Thoracic aorta (tissue), 2 donors: ENCODE measurements at regions not wholly inside any gene's neighbourhood (a gene's known extent, or its start where the extent isn't known, plus 50 kb on each side); places are given as distances from the start of the nearest gene placed in this dataset.

Source experiments
- ATAC-seq: fragments of 150-250 bp; one replicate; pipeline ENCODE4 v1.8.0; 2017; ENCODE audit warnings: low read depth; ENCODE audit not compliant: insufficient number of reproducible peaks, low FRiP score
- DNase-seq: peaks from one replicate; pipeline ENCODE4 v3.0.0-alpha.2; 2020; ENCODE audit warnings: low spot score
- H3K27ac ChIP-seq, 2 donors: fragments of 200-600 bp; sonication (generic); 1 replicate in 1 of 2; 2 replicates in 1 of 2; pipeline ENCODE4 v1.5.1; 2016; ENCODE audit warnings: mild to moderate bottlenecking in 2 of 2, moderate library complexity in 2 of 2
- H3K27me3 ChIP-seq: fragments of 200-600 bp; sonication (generic); replicated peaks from 2 replicates; pipeline ENCODE4 v1.6.0; 2016; ENCODE audit warnings: mild to moderate bottlenecking; ENCODE audit not compliant: insufficient read depth
- H3K36me3 ChIP-seq: fragments of 200-600 bp; sonication (generic); one replicate; pipeline ENCODE4 v1.5.1; 2016
- H3K4me1 ChIP-seq, 2 donors: fragments of 200-600 bp; sonication (generic); 1 replicate in 1 of 2; 2 replicates in 1 of 2; pipeline versions ENCODE4 v1.5.1 to v1.6.0; 2016; ENCODE audit warnings: low read depth in 2 of 2, mild to moderate bottlenecking in 1 of 2; ENCODE audit not compliant: control insufficient read depth in 1 of 2
- H3K4me3 ChIP-seq: fragments of 200-600 bp; sonication (generic); 2 replicates; pipeline ENCODE4 v1.5.1; 2016; ENCODE audit warnings: mild to moderate bottlenecking
- H3K9me3 ChIP-seq: fragments of 200-600 bp; sonication (generic); 2 replicates; pipeline ENCODE4 v1.5.1; 2016
- CTCF ChIP-seq: fragments of 200-600 bp; sonication (generic); IDR thresholded peaks from one replicate; pipeline ENCODE4 v1.5.1; 2019; ENCODE audit warnings: antibody characterized with exemption

- no peaks in the 10 kb centered on the region for H3K36me3 ChIP-seq
- H3K4me3 ChIP-seq = no peak overlapping the region
- no peaks in the 10 kb centered on the region for H3K27me3 ChIP-seq
- TF ChIP-seq CTCF = no peak
- H3K27ac ChIP-seq = no peak overlapping the region
- no peak for ATAC-seq
- H3K4me1 ChIP-seq = no peaks in the 10 kb centered on the region
- DNase-seq = no peak
- no peaks in the 10 kb centered on the region for H3K9me3 ChIP-seq
Measured at GRCh38 chr3:66656609-66657008, 155.8 kb upstream of the LRIG1 start.

GRCh38 chr3:66659056-66659455 lies 158.2 kb upstream of the LRIG1 start:
- DNase-seq (no peak), ATAC-seq (no peak)
- no peaks in the 10 kb centered on the region for H3K36me3 ChIP-seq
- no peak for TF ChIP-seq CTCF
- H3K27ac ChIP-seq = no peak overlapping the region
- no peaks in the 10 kb centered on the region for H3K9me3 ChIP-seq
- H3K27me3 ChIP-seq = no peaks in the 10 kb centered on the region
- H3K4me1 ChIP-seq = no peaks in the 10 kb centered on the region
- no peak overlapping the region for H3K4me3 ChIP-seq

- ATAC-seq (no peak), DNase-seq (no peak)
- no peak for TF ChIP-seq CTCF
- H3K4me3 ChIP-seq = no peak overlapping the region
- no peaks in the 10 kb centered on the region for H3K9me3 ChIP-seq
- H3K27ac ChIP-seq = no peak overlapping the region
- H3K4me1 ChIP-seq = peaks cover 9 to 15% of the 10 kb centered on the region in 2 donors
- no peaks in the 10 kb centered on the region for H3K27me3 ChIP-seq
- H3K36me3 ChIP-seq = no peaks in the 10 kb centered on the region
Measured at GRCh38 chr3:66661628-66662027, 160.8 kb upstream of the LRIG1 start.

GRCh38 chr3:66662894-66663293 lies 162.1 kb upstream of the LRIG1 start:
- Histone ChIP-seq H3K4me3 (no peak overlapping the region), H3K4me1 (peaks cover 11 to 24% of the 10 kb centered on the region in 2 donors), H3K36me3 (no peaks in the 10 kb centered on the region), H3K27me3 (no peaks in the 10 kb centered on the region), H3K27ac (no peak overlapping the region), H3K9me3 (no peaks in the 10 kb centered on the region)
- no peak for ATAC-seq
- no peak for DNase-seq
- TF ChIP-seq CTCF = no peak

- no peaks in the 10 kb centered on the region for H3K9me3 ChIP-seq
- no peak overlapping the region for H3K27ac ChIP-seq
- TF ChIP-seq CTCF = no peak
- H3K4me3 ChIP-seq = no peak overlapping the region
- DNase-seq = no peak
- H3K4me1 ChIP-seq = peaks cover 11 to 24% of the 10 kb centered on the region in 2 donors
- no peaks in the 10 kb centered on the region for H3K36me3 ChIP-seq
- no peak for ATAC-seq
- H3K27me3 ChIP-seq = no peaks in the 10 kb centered on the region
Measured at GRCh38 chr3:66665021-66665695, 164.3 kb upstream of the LRIG1 start.
